ENCODE measurements at regions not wholly inside any gene's neighbourhood (a gene's known extent, or its start where the extent isn't known, plus 50 kb on each side); places are given as distances from the start of the nearest gene placed in this dataset.

- no peak overlapping the region for H3K4me3 Mint-ChIP-seq (ENCODE audit: unreplicated experiment)
- H3K27me3 Mint-ChIP-seq (ENCODE audit: unreplicated experiment), result peaks cover 2% of the 10 kb centered on the region
- H3K4me1 Mint-ChIP-seq (ENCODE audit: low read depth, unreplicated experiment), result peaks cover 23% of the 10 kb centered on the region
- no peak for DNase-seq
- TF ChIP-seq CTCF (IDR thresholded peaks at IDR 0.05; ENCODE audit: partially characterized antibody, unreplicated experiment), result no peak
- no peaks in the 10 kb centered on the region for H3K36me3 Mint-ChIP-seq (ENCODE audit: unreplicated experiment)
- H3K27ac Mint-ChIP-seq (ENCODE audit: unreplicated experiment), result no peak overlapping the region
- H3K9me3 Mint-ChIP-seq (ENCODE audit: unreplicated experiment), result peaks cover 3% of the 10 kb centered on the region
These were observed 89.0 kb downstream of the SEMA4F start for GRCh38 chr2:74743039-74743438.

GRCh38 chr2:74743778-74744177 lies 89.7 kb downstream of the SEMA4F start:
- H3K27me3 Mint-ChIP-seq (ENCODE audit: unreplicated experiment), result peaks cover 2% of the 10 kb centered on the region
- no peaks in the 10 kb centered on the region for H3K36me3 Mint-ChIP-seq (ENCODE audit: unreplicated experiment)
- H3K4me1 Mint-ChIP-seq (ENCODE audit: low read depth, unreplicated experiment), result peaks cover 23% of the 10 kb centered on the region
- H3K9me3 Mint-ChIP-seq (ENCODE audit: unreplicated experiment), result peaks cover 3% of the 10 kb centered on the region
- no peak overlapping the region for H3K27ac Mint-ChIP-seq (ENCODE audit: unreplicated experiment)
- H3K4me3 Mint-ChIP-seq (ENCODE audit: unreplicated experiment), result no peak overlapping the region
- no peak for DNase-seq
- TF ChIP-seq CTCF (IDR thresholded peaks at IDR 0.05; ENCODE audit: partially characterized antibody, unreplicated experiment), result no peak

- Mint-ChIP-seq H3K4me3 (ENCODE audit: unreplicated experiment) (no peak overlapping the region), H3K27ac (ENCODE audit: unreplicated experiment) (peak overlapping the region; percentile 8), H3K9me3 (ENCODE audit: unreplicated experiment) (peaks cover 3% of the 10 kb centered on the region), H3K4me1 (ENCODE audit: low read depth, unreplicated experiment) (peaks cover 30% of the 10 kb centered on the region), H3K27me3 (ENCODE audit: unreplicated experiment) (peaks cover 2% of the 10 kb centered on the region), H3K36me3 (ENCODE audit: unreplicated experiment) (no peaks in the 10 kb centered on the region)
- TF ChIP-seq CTCF (IDR thresholded peaks at IDR 0.05; ENCODE audit: partially characterized antibody, unreplicated experiment), result no peak
- DNase-seq, result no peak
These were observed 89.0 kb upstream of the HK2 start for GRCh38 chr2:74744731-74745515.

GRCh38 chr2:74745766-74746165 lies 88.2 kb upstream of the HK2 start:
- no peak for TF ChIP-seq CTCF (IDR thresholded peaks at IDR 0.05; ENCODE audit: partially characterized antibody, unreplicated experiment)
- H3K27me3 Mint-ChIP-seq (ENCODE audit: unreplicated experiment), result peaks cover 2% of the 10 kb centered on the region

GRCh38 chr2:74746480-74746879 lies 87.4 kb upstream of the HK2 start:
- Mint-ChIP-seq H3K4me1 (ENCODE audit: low read depth, unreplicated experiment) (peaks cover 20% of the 10 kb centered on the region), H3K4me3 (ENCODE audit: unreplicated experiment) (no peak overlapping the region), H3K9me3 (ENCODE audit: unreplicated experiment) (peaks cover 3% of the 10 kb centered on the region), H3K27me3 (ENCODE audit: unreplicated experiment) (peaks cover 2% of the 10 kb centered on the region), H3K27ac (ENCODE audit: unreplicated experiment) (no peak overlapping the region), H3K36me3 (ENCODE audit: unreplicated experiment) (no peaks in the 10 kb centered on the region)
- no peak for TF ChIP-seq CTCF (IDR thresholded peaks at IDR 0.05; ENCODE audit: partially characterized antibody, unreplicated experiment)
- no peak for DNase-seq

More at GRCh38 chr2:74745766-74746165, 88.2 kb upstream of the HK2 start:
- Mint-ChIP-seq H3K27ac (ENCODE audit: unreplicated experiment) (no peak overlapping the region), H3K9me3 (ENCODE audit: unreplicated experiment) (peaks cover 3% of the 10 kb centered on the region), H3K4me1 (ENCODE audit: low read depth, unreplicated experiment) (peaks cover 24% of the 10 kb centered on the region), H3K4me3 (ENCODE audit: unreplicated experiment) (no peak overlapping the region), H3K36me3 (ENCODE audit: unreplicated experiment) (no peaks in the 10 kb centered on the region)
- no peak for DNase-seq
